Spleen (tissue), 11 donors: ENCODE measurements at regions not wholly inside any gene's neighbourhood (a gene's known extent, or its start where the extent isn't known, plus 50 kb on each side); places are given as distances from the start of the nearest gene placed in this dataset.

ENCODE experiments used
- DNase-seq: peaks from one replicate; pipeline ENCODE4 v3.0.0-alpha.2; 2020
- H3K27ac ChIP-seq, 8 donors: fragments of 200-600 bp; sonication (generic) in 7 of 8; 1 replicate in 4 of 8; 2 replicates in 4 of 8; pipeline versions ENCODE4 v1.5.0 to v1.8.0; 2016 to 2021; ENCODE audit warnings: inconsistent platforms in 4 of 8, mild to moderate bottlenecking in 4 of 8, moderate library complexity in 1 of 8
- H3K27me3 ChIP-seq, 7 donors: fragments of 200-600 bp; sonication (generic) in 6 of 7; replicated peaks in 1 of 7; 1 replicate in 4 of 7; 2 replicates in 3 of 7; pipeline versions ENCODE4 v1.5.0 to v1.8.0; 2016 to 2021; ENCODE audit warnings: inconsistent platforms in 3 of 7, mild to moderate bottlenecking in 1 of 7
- H3K36me3 ChIP-seq, 6 donors: fragments of 200-600 bp; sonication (generic) in 5 of 6; 1 replicate in 4 of 6; 2 replicates in 2 of 6; pipeline versions ENCODE4 v1.5.0 to v1.8.0; 2016 to 2021; ENCODE audit warnings: inconsistent platforms in 2 of 6
- H3K4me1 ChIP-seq, 6 donors: fragments of 200-600 bp; sonication (generic) in 5 of 6; 1 replicate in 3 of 6; 2 replicates in 3 of 6; pipeline versions ENCODE4 v1.5.0 to v1.8.0; 2016 to 2021; ENCODE audit warnings: inconsistent platforms in 3 of 6
- H3K4me3 ChIP-seq, 8 donors: fragments of 200-600 bp; sonication (generic) in 7 of 8; 1 replicate in 4 of 8; 2 replicates in 4 of 8; pipeline versions ENCODE4 v1.5.0 to v1.8.0; 2016 to 2021; ENCODE audit warnings: inconsistent platforms in 4 of 8, mild to moderate bottlenecking in 4 of 8, moderate library complexity in 2 of 8
- H3K9me3 ChIP-seq, 8 donors: fragments of 200-600 bp; sonication (generic) in 7 of 8; 1 replicate in 4 of 8; 2 replicates in 4 of 8; pipeline versions ENCODE4 v1.5.0 to v1.8.0; 2016 to 2021; ENCODE audit warnings: inconsistent platforms in 4 of 8
- POLR2A ChIP-seq, 3 donors: fragments of 450-650 bp; IDR thresholded peaks; one replicate each; pipeline ENCODE4 v1.5.1; 2017; ENCODE audit warnings: antibody characterized with exemption in 3 of 3, mild to moderate bottlenecking in 1 of 3
- POLR2AphosphoS5 ChIP-seq, 3 donors: sonication (generic); formaldehyde crosslinking; IDR thresholded peaks; one replicate each; pipeline ENCODE4 v1.5.1; 2017; ENCODE audit warnings: antibody characterized with exemption in 3 of 3
- WGBS, 5 donors: extraction: QIAGEN DNeasy Blood & Tissue Kit in 3 of 5; methylation state at CpG; one replicate each; pipeline versions ENCODE4 v1.1.5 to v1.1.7; 2013 to 2018; 5-methylcytosine and 5-hydroxymethylcytosine counted together
- intact Hi-C: fragments of 100-400 bp; cut with DNase I; formaldehyde crosslinking; loops from one replicate; pipeline ENCODE4 v1.15.0; 2023; ENCODE audit warnings: low total_unique reads
- TF ChIP-seq, protein P1 (sequence below), 11 experiments: fragments of 200-600 bp in 7 of 11; fragments of 450-650 bp in 4 of 11; sonication (generic) in 4 of 11; IDR thresholded peaks in 8 of 11; conservative IDR thresholded peaks in 3 of 11; 1 replicate in 7 of 11; 2 replicates in 4 of 11; pipeline versions ENCODE4 v1.4.0 to v1.8.0; 2016 to 2021; ENCODE audit warnings: antibody characterized with exemption in 11 of 11, inconsistent platforms in 4 of 11, mild to moderate bottlenecking in 1 of 11
- donor health status: healthy with polysubstance abuse.
- donor health status: DM: no; HTN: no; CAD: no; lungs with moderate emphysema.
- donor health status: DM: no; HTN: no; CAD: no.
- donor health status: Bipolar disorder and iron deficiency.
- donor health status: healthy.
- donor health status: DM: no; HTN: no; CAD: no.
- donor health status: DM: yes; HTN: yes; CAD: no.

DNA sequence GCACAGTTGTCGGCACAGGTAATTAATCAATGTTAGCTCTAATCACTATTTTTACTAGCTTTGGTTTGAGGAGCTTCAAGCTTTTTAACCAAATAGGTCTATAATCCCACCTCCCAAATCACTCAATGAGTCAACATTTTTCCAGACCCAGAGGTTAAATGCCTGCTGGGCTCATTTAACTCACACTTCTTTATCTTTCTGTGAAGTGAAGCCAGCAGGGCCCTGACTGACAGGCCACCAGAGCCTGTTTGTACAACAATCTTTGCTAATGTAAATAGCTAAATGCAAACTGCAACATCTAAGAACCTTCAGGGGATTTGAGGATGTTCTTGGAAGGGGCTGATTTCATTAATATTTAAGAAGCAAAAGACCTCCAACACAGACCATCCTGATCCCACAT, 98.4 kb upstream of the NREP start:
- DNase-seq: no peak
- H3K27ac ChIP-seq: no peak overlapping the region
- no peak overlapping the region for H3K4me3 ChIP-seq
- peaks cover 0 to 5% (median 0%) of the 10 kb centered on the region in 6 donors for H3K4me1 ChIP-seq
- no peaks in the 10 kb centered on the region for H3K36me3 ChIP-seq
- intact Hi-C loops: no loop called here
- H3K9me3 ChIP-seq: no peaks in the 10 kb centered on the region
- no peaks in the 10 kb centered on the region for H3K27me3 ChIP-seq
- TF ChIP-seq, protein P1, sequence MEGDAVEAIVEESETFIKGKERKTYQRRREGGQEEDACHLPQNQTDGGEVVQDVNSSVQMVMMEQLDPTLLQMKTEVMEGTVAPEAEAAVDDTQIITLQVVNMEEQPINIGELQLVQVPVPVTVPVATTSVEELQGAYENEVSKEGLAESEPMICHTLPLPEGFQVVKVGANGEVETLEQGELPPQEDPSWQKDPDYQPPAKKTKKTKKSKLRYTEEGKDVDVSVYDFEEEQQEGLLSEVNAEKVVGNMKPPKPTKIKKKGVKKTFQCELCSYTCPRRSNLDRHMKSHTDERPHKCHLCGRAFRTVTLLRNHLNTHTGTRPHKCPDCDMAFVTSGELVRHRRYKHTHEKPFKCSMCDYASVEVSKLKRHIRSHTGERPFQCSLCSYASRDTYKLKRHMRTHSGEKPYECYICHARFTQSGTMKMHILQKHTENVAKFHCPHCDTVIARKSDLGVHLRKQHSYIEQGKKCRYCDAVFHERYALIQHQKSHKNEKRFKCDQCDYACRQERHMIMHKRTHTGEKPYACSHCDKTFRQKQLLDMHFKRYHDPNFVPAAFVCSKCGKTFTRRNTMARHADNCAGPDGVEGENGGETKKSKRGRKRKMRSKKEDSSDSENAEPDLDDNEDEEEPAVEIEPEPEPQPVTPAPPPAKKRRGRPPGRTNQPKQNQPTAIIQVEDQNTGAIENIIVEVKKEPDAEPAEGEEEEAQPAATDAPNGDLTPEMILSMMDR (IDR thresholded peaks at IDR 0.05 in 8 of 11, conservative IDR thresholded peaks at IDR 0.05 in 3 of 11): no peak
- no peak for TF ChIP-seq POLR2AphosphoS5 (IDR thresholded peaks at IDR 0.05)
- no peak for TF ChIP-seq POLR2A (IDR thresholded peaks at IDR 0.05)
- 92 to 100% (median 94%) methylated on average over 1 of the region's 1 CpG for WGBS, 5 donors

DNA sequence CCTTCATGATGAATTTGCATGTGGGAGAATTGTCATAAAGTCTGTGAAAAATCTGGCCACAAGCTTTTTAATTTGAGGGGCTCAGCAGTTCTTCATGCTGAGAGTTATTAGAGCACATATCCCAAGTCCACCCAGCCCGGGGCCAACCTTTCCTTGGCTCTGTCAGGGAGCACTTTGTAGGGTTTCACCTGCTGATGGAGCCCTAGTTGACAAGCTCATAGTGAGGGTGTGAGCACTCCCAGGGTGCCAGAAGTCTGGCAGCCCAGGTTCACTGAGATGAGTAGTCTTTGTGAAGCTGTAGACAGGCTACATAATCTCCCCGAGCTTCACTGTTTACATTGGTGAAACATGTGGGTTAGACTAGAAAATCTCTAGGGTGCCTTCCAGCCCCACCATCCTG, 97.2 kb upstream of the NREP start:
- H3K4me3 ChIP-seq: no peak overlapping the region
- H3K36me3 ChIP-seq: no peaks in the 10 kb centered on the region
- DNase-seq: no peak
- H3K4me1 ChIP-seq: peaks cover 0 to 5% (median 0%) of the 10 kb centered on the region in 6 donors
- H3K27ac ChIP-seq: no peak overlapping the region
- intact Hi-C loops: no loop called here
- H3K9me3 ChIP-seq: no peaks in the 10 kb centered on the region
- no peaks in the 10 kb centered on the region for H3K27me3 ChIP-seq
- no peak for TF ChIP-seq POLR2A (IDR thresholded peaks at IDR 0.05)
- TF ChIP-seq POLR2AphosphoS5 (IDR thresholded peaks at IDR 0.05): no peak
- TF ChIP-seq, protein P1 (IDR thresholded peaks at IDR 0.05 in 8 of 11, conservative IDR thresholded peaks at IDR 0.05 in 3 of 11): no peak
- WGBS, 5 donors: 35 to 77% (median 58%) methylated on average over 2 of the region's 2 CpGs

DNA sequence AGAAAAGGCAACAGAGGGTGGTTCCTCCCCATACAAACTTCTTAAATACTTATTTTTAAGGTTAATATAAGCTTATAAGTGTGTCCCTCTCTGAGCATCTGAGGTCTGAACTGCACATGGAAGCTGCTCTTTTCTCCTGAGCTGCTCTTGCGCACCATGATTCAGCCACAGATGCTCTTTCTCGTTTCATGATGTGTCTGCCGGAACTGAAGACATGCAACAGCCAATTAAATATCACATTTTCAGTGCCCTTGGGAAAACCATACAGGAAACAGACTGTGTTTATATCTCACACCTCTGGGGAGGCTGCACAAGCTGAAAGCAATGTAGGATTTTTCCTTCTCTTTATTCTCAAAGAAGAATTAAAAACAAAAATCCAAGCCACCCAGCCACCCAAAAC, 96.8 kb upstream of the NREP start:
- Histone ChIP-seq H3K36me3 (no peaks in the 10 kb centered on the region), H3K27ac (no peak overlapping the region), H3K27me3 (no peaks in the 10 kb centered on the region), H3K4me1 (peaks cover 0 to 5% (median 0%) of the 10 kb centered on the region in 6 donors), H3K9me3 (no peaks in the 10 kb centered on the region), H3K4me3 (no peak overlapping the region)
- no peak for TF ChIP-seq POLR2AphosphoS5 (IDR thresholded peaks at IDR 0.05)
- TF ChIP-seq, protein P1 (IDR thresholded peaks at IDR 0.05 in 8 of 11, conservative IDR thresholded peaks at IDR 0.05 in 3 of 11): no peak
- TF ChIP-seq POLR2A (IDR thresholded peaks at IDR 0.05): no peak
- intact Hi-C loops: no loop called here
- no peak for DNase-seq
- 22 to 36% (median 25%) methylated on average over 3 of the region's 3 CpGs for WGBS, 5 donors

DNA sequence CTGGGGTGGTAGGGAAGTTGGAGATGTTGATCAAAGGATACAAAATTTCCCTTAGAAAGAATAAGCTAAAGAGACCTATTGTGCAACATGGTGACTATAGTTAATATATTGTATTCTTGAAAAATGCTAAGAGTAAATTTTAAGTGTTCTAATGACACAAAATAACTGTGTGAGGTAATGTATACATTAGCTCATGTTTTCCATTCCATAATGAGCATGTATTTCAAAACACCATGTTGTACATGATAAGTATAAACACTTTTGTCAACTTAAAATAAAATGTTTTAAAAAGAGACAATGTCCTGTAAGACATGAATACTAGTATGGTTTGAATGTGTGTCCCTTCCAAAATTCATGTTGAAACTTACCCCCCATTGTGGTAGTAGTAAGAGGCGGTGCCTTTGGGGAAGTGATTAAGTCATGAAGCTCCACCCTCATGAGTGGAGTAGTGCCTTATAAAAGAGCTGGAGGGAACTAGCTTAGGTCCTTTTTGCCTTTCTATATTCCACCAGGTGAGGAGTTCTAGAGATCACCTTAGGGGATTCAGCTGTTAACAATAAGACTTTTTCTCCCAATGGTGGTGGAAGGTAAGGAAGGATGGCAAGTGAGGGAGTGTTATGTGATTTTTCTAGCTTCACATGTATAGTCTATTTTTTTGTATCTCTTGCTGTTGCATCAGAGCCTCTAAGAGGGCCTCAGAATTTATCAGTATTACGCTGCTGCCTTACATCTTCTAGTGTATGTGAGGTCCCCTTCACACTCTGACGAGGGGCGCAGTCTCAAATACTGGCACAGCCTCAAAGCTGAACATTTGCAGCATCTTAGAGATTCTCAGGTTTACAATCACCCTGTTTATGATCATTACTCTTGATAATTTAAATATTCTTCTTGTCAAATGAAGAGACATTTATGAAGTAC, 94.9 kb upstream of the NREP start:
- 83 to 94% (median 84%) methylated on average over 4 of the region's 4 CpGs for WGBS, 5 donors
- no peaks in the 10 kb centered on the region for H3K27me3 ChIP-seq
- H3K9me3 ChIP-seq: no peaks in the 10 kb centered on the region
- peaks cover 0 to 5% (median 0%) of the 10 kb centered on the region in 6 donors for H3K4me1 ChIP-seq
- H3K27ac ChIP-seq: no peak overlapping the region
- no peak for DNase-seq
- no peak overlapping the region for H3K4me3 ChIP-seq
- intact Hi-C loops: no loop called here
- no peaks in the 10 kb centered on the region for H3K36me3 ChIP-seq
- TF ChIP-seq, protein P1 (IDR thresholded peaks at IDR 0.05 in 8 of 11, conservative IDR thresholded peaks at IDR 0.05 in 3 of 11): no peak
- TF ChIP-seq POLR2A (IDR thresholded peaks at IDR 0.05) (no peak), POLR2AphosphoS5 (IDR thresholded peaks at IDR 0.05) (no peak)
